HEK293T (cell line): ENCODE measurements at regions not wholly inside any gene's neighbourhood (a gene's known extent, or its start where the extent isn't known, plus 50 kb on each side); places are given as distances from the start of the nearest gene placed in this dataset.

Experiments used
- CTCF ChIA-PET: fragments of 350-600 bp; formaldehyde crosslinking; extraction: SDS; loops from one replicate; lab custom pipeline; 2021; ENCODE audit warnings: antibody characterized with exemption, inconsistent platforms; lab: Yijun Ruan, JAX
- POLR2A ChIA-PET: fragments of 350-600 bp; formaldehyde crosslinking; extraction: SDS; loops from one replicate; lab custom pipeline; 2020; ENCODE audit warnings: antibody characterized with exemption, inconsistent platforms; lab: Yijun Ruan, JAX
- DNase-seq: peaks from one replicate; pipeline ENCODE4 v3.0.0; 2012; ENCODE audit warnings: mixed read lengths; ENCODE audit errors: extremely low spot score
- ARNT ChIP-seq: fragments of 450-650 bp; IDR thresholded peaks from 2 replicates; pipeline ENCODE4 v1.6.1; 2017; ENCODE audit warnings: mild to moderate bottlenecking
- BHLHE40 ChIP-seq: fragments of 450-650 bp; IDR thresholded peaks from 2 replicates; pipeline ENCODE4 v1.6.1; 2016; ENCODE audit warnings: mild to moderate bottlenecking, moderate library complexity, borderline replicate concordance
- CTBP1 ChIP-seq: fragments of 450-650 bp; IDR thresholded peaks from 2 replicates; pipeline ENCODE4 v1.6.1; 2016; ENCODE audit warnings: borderline replicate concordance
- ELF4 ChIP-seq: fragments of 450-650 bp; IDR thresholded peaks from 2 replicates; pipeline ENCODE4 v1.6.1; 2017; ENCODE audit warnings: antibody characterized with exemption
- FOXA1 ChIP-seq: fragments of 450-650 bp; IDR thresholded peaks from 2 replicates; pipeline ENCODE4 v1.6.1; 2016; ENCODE audit warnings: mild to moderate bottlenecking
- FOXK2 ChIP-seq: fragments of 450-650 bp; IDR thresholded peaks from 2 replicates; pipeline ENCODE4 v1.6.1; 2016; ENCODE audit warnings: mild to moderate bottlenecking
- FOXM1 ChIP-seq: fragments of 450-650 bp; IDR thresholded peaks from 2 replicates; pipeline ENCODE4 v1.6.1; 2017; ENCODE audit warnings: mild to moderate bottlenecking, borderline replicate concordance
- HDGF ChIP-seq: fragments of 450-650 bp; IDR thresholded peaks from 2 replicates; pipeline ENCODE4 v1.6.1; 2017; ENCODE audit warnings: antibody characterized with exemption, borderline replicate concordance
- L3MBTL2 ChIP-seq: fragments of 450-650 bp; conservative IDR thresholded peaks from 2 replicates; pipeline ENCODE4 v1.6.1; 2016; ENCODE audit warnings: mild to moderate bottlenecking
- LEF1 ChIP-seq: fragments of 450-650 bp; IDR thresholded peaks from 2 replicates; pipeline ENCODE4 v1.6.1; 2017; ENCODE audit warnings: mild to moderate bottlenecking, borderline replicate concordance
- NFRKB ChIP-seq: fragments of 450-650 bp; IDR thresholded peaks from 2 replicates; pipeline ENCODE4 v1.6.1; 2016; ENCODE audit warnings: mild to moderate bottlenecking, moderate library complexity
- SP1 ChIP-seq: fragments of 450-650 bp; IDR thresholded peaks from 2 replicates; pipeline ENCODE4 v1.6.1; 2017
- SUZ12 ChIP-seq: fragments of 450-650 bp; IDR thresholded peaks from 2 replicates; pipeline ENCODE4 v1.6.1; 2016; ENCODE audit warnings: mild to moderate bottlenecking
- TARDBP ChIP-seq: fragments of 450-650 bp; IDR thresholded peaks from 2 replicates; pipeline ENCODE4 v1.6.1; 2016
- ZNF384 ChIP-seq: fragments of 450-650 bp; IDR thresholded peaks from 2 replicates; pipeline ENCODE4 v1.6.1; 2016
- TF ChIP-seq, protein P1 (sequence below): fragments of 450-650 bp; IDR thresholded peaks from 2 replicates; pipeline ENCODE4 v1.6.1; 2016

DNA sequence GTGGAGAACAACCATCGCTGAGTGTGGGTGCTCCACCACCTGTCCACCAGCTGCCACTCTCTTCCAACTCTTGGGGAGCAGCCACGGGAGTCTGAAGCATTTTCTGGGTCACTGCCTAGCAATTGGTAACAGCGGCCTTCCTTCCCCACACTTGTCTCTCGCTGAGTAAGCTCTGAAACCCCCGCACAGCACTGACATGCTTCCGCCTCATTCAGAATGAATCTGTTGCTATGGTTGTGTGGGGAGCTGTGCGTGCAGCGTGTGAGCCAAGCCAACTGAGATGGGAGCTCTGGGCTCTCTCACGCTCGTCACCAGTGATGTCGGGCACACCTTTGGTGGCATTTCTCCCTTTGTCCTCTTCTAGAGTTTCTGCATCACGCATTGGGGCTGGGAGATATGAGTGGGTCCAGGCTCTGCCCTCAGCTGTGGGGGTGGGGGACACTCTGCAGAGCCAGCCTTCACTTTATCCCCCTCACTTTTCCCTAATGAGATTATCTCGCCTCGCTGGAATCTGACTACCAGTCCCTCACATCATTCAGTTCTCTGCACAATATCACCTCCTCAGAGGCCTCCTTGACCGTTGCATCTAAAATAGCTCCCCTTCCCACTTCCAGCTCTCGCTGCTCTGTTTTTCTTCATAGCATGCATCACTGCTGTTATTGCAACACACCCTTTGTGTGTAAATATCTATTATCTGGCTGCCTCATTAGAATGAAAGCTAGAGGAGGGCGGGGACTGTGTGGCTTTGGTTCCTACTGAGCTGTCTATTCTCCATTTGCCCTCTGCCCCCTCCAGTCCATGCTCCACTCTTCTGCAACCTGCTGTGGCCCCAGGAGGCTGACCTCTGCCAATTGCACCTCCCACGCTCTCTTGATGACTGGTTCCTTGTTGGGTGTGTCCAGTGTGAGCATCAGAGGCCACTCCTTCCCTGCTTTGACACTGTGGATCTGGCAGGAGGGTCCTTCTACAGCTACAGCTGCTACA is 569.9 kb upstream of the CADM1 start:
- DNase-seq = no peak
- ChIA-PET CTCF (no interaction called here), POLR2A (no interaction called here)
- TF ChIP-seq NFRKB (no peak), FOXA1 (no peak), ELF4 (no peak), SUZ12 (no peak), SP1 (no peak), ARNT (no peak), ZNF384 (no peak), HDGF (no peak), FOXK2 (no peak), L3MBTL2 (no peak), FOXM1 (no peak), CTBP1 (no peak), BHLHE40 (no peak), TARDBP (no peak)
- TF ChIP-seq, protein P1, sequence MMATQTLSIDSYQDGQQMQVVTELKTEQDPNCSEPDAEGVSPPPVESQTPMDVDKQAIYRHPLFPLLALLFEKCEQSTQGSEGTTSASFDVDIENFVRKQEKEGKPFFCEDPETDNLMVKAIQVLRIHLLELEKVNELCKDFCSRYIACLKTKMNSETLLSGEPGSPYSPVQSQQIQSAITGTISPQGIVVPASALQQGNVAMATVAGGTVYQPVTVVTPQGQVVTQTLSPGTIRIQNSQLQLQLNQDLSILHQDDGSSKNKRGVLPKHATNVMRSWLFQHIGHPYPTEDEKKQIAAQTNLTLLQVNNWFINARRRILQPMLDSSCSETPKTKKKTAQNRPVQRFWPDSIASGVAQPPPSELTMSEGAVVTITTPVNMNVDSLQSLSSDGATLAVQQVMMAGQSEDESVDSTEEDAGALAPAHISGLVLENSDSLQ = no peak

DNA sequence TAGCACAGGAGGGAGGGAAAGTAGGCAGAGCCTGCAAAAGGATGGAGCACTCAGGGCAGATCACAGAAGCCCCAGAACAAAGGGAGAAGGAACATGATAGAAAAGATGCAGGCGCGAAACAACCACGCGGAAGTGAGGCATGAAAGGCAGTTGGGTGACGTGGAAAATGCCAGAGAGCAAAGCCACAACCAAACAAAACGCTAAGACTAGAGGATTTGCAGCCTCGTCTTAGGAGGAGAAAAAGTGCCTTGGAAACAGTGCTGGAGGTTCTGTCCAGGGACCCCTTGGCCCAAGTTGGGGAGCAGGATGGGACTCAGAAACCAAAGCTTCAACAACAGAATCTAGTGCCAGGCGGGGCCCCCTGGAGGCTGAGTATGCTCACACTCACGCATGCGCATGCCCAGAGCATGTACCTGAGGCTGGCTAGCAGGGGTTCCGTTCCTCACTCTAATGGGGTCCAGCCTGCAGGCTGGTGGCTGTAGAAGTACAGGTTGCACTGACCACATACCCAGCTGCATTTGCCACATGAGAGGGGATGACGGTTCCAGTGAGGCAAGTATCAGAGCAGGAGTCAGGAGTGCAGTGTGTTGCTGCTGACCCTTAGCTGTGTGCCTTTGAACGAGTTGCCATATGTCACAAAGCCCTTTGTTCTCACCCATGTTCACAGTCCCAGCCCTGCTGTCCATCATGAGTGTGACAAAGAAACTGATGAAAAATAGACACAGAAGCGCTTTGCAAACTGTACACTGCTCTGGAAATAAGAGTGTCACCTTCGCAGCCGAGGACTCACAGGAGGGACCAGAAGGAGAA is 568.6 kb upstream of the CADM1 start:
- TF ChIP-seq ELF4 (no peak), SP1 (no peak), SUZ12 (no peak), LEF1 (no peak), L3MBTL2 (no peak), CTBP1 (no peak)
- peak; percentile 49 for DNase-seq
- ChIA-PET CTCF (no interaction called here), POLR2A (no interaction called here)

DNA sequence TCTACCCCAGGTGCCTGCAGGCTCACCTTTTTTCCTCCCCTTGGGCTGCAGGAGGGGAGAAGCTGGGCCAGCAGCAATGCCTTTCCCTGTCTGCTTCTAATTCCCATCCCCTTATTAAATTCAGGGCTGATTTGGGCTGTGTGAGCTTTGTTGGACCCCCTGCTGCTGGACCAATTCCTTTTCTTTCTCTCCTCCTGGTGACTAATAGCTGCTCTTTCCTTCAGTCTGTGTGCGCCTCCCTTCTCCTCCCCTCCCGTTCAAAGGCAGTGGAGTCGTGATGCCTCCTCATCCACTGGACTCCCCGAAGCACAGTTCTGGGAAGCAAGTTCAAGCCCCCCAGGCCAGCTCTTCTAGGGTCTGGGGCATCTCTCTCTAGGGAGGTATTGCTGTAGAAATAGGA is 567.9 kb upstream of the CADM1 start:
- TF ChIP-seq HDGF (no peak), CTBP1 (no peak), FOXM1 (no peak), NFRKB (no peak), FOXK2 (no peak), ARNT (no peak), BHLHE40 (no peak), L3MBTL2 (no peak), ZNF384 (no peak), TARDBP (no peak), SP1 (no peak), FOXA1 (no peak), SUZ12 (no peak), ELF4 (no peak), LEF1 (no peak)
- TF ChIP-seq, protein P1 = no peak
- no peak for DNase-seq
- ChIA-PET POLR2A (no interaction called here), CTCF (no interaction called here)

DNA sequence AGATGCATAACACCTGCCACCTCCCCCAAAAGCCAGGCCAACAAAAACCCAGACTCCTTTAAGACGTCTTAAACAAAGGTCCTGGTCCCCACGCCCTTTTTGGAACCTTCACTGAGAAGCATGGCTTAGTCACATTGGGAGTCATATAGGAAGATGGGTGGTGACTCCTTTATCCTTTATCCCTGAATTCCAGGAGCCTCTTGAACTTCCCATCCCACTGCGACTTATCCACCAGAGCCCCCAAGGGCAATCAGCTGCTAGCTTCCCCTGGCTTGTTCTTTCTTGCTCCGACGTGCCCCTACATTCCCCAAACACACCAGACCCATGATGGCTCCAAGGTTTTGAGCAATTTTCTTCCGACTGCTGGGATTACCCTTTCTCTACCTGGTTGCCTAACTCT is 567.0 kb upstream of the CADM1 start:
- TF ChIP-seq LEF1 = no peak
- TF ChIP-seq FOXK2 = no peak
- TF ChIP-seq ARNT = no peak
- ChIA-PET POLR2A (no interaction called here), CTCF (no interaction called here)
- DNase-seq = no peak

DNA sequence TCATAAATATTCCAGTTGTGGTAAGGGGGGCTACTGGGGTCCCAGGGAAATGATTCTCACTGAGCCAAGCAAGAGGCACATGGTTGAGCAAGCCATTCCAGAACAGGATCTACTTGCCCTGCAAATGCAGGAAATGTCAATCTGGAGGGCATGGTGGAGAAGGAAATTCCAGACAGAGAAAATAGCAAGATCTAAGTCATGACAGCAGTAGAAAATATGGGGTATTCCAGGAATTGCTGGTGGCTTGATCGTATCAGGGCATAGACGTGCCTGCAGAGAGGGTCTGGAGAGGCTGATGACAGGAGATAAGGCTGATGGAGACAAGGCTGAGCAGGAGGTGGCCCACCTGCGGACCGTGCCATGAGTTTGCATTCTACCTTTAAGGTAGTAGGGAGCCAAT is 566.3 kb upstream of the CADM1 start:
- TF ChIP-seq ZNF384 (no peak), FOXA1 (no peak)
- POLR2A ChIA-PET = no interaction called here
- DNase-seq = no peak
- CTCF ChIA-PET = no interaction called here

DNA sequence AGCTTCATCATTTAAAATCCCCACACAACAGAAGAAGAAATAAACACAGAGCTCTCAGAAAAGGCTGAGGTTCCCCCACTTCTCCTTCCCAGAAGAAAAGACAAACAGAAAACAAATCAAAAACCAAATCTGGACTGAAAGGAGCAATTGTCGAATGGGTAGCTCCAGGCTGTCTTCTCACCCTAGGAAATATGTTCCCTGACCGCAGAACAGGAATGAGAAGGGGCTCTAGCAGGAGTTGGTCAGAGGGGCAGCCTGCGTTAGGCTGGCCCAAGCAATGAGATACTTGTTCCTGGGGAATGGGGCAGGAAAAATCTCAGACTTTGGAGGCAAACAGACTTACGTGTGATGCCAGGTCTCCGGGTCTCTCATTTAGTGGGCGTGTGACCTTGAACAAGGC is 562.6 kb upstream of the CADM1 start:
- ChIA-PET CTCF (no interaction called here), POLR2A (no interaction called here)
- TF ChIP-seq ELF4 (no peak), ZNF384 (no peak), NFRKB (no peak), SUZ12 (no peak), L3MBTL2 (no peak), SP1 (no peak)
- TF ChIP-seq, protein P1 = no peak
- no peak for DNase-seq
